Esophagus muscularis mucosa (tissue), 4 donors: ENCODE measurements at regions not wholly inside any gene's neighbourhood (a gene's known extent, or its start where the extent isn't known, plus 50 kb on each side); places are given as distances from the start of the nearest gene placed in this dataset.

Source experiments
- EP300 ChIP-seq: sonication (generic); formaldehyde crosslinking; IDR thresholded peaks from one replicate; pipeline ENCODE4 v1.6.1; 2017; ENCODE audit warnings: antibody characterized with exemption
- POLR2A ChIP-seq: fragments of 450-650 bp; IDR thresholded peaks from one replicate; pipeline ENCODE4 v1.6.1; 2017; ENCODE audit warnings: antibody characterized with exemption, moderate library complexity, mild to moderate bottlenecking, low read depth
- POLR2AphosphoS5 ChIP-seq, 2 donors: sonication (generic); formaldehyde crosslinking; IDR thresholded peaks; one replicate each; pipeline ENCODE4 v1.6.1; 2017; ENCODE audit warnings: antibody characterized with exemption in 2 of 2
- TF ChIP-seq, protein P1 (sequence below), 3 experiments: fragments of 200-600 bp in 2 of 3; fragments of 450-650 bp in 1 of 3; sonication (generic) in 2 of 3; IDR thresholded peaks; one replicate each; pipeline ENCODE4 v1.5.1; 2017 to 2019; ENCODE audit warnings: antibody characterized with exemption in 3 of 3, mild to moderate bottlenecking in 2 of 3, moderate library complexity in 1 of 3

DNA sequence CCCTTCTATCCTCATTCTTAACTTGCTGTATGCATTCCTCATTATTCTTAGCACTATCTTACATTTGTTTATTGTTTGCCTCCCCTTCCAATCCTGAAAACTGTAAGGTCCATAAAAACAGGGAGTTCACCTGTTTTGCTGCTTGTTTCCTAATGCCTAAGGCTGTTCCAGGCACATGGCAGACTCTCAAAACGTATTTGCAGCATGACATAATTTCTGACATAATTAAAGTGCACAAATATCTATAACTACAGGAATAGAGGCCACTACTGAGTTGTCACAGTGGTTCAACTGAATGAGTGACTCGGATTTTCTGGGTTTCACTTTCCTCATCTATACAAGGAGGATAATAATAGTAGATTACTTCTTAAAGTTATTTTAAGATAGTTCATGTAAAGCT, 83.0 kb downstream of the HFE start:
- TF ChIP-seq POLR2A = no peak
- TF ChIP-seq, protein P1, sequence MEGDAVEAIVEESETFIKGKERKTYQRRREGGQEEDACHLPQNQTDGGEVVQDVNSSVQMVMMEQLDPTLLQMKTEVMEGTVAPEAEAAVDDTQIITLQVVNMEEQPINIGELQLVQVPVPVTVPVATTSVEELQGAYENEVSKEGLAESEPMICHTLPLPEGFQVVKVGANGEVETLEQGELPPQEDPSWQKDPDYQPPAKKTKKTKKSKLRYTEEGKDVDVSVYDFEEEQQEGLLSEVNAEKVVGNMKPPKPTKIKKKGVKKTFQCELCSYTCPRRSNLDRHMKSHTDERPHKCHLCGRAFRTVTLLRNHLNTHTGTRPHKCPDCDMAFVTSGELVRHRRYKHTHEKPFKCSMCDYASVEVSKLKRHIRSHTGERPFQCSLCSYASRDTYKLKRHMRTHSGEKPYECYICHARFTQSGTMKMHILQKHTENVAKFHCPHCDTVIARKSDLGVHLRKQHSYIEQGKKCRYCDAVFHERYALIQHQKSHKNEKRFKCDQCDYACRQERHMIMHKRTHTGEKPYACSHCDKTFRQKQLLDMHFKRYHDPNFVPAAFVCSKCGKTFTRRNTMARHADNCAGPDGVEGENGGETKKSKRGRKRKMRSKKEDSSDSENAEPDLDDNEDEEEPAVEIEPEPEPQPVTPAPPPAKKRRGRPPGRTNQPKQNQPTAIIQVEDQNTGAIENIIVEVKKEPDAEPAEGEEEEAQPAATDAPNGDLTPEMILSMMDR (IDR thresholded peaks at IDR 0.05) = no peak
- TF ChIP-seq POLR2AphosphoS5 (IDR thresholded peaks at IDR 0.05) = no peak
- no peak for TF ChIP-seq EP300
